ENCODE measurements at regions not wholly inside any gene's neighbourhood (a gene's known extent, or its start where the extent isn't known, plus 50 kb on each side); places are given as distances from the start of the nearest gene placed in this dataset.

DNA sequence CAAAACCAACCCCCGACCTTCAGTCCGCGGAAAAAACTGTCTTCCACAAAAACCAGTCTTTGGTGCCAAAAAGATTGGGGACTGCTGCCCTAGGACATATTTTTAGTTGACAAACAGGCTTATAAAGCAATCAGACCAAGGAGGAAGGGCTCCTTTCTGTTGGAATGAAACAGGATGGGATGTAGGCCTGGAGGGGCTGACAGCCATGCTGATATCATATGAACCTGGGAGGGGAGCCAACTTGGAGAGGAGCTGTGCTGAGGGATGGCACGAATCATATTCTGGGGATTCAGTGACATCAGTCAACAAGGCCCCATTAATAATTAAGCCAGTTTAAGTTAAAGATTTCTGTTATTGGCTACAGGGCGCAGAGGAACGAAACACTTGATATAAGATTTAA, 225.4 kb upstream of the TSHZ2 start:
- no peak for TF ChIP-seq CTCF (conservative IDR thresholded peaks at IDR 0.05)
- no peak for TF ChIP-seq EZH2 (IDR thresholded peaks at IDR 0.05; ENCODE audit: low read depth)

All from PC-9 (cell line).